ENCODE measurements at regions not wholly inside any gene's neighbourhood (a gene's known extent, or its start where the extent isn't known, plus 50 kb on each side); places are given as distances from the start of the nearest gene placed in this dataset.

- no peak overlapping the region for H3K4me3 ChIP-seq (replicated peaks in 1 of 2; ENCODE audit: low read depth in 2 of 2, low read length in 2 of 2)
- DNase-seq (ENCODE audit: low read depth in 2 of 2), result no peak
- no peak for TF ChIP-seq CTCF (IDR thresholded peaks at IDR 0.05; ENCODE audit: low read depth, low read length)
Measured at GRCh38 chr4:176864238-176864637, 71.5 kb upstream of the VEGFC start.

DNA sequence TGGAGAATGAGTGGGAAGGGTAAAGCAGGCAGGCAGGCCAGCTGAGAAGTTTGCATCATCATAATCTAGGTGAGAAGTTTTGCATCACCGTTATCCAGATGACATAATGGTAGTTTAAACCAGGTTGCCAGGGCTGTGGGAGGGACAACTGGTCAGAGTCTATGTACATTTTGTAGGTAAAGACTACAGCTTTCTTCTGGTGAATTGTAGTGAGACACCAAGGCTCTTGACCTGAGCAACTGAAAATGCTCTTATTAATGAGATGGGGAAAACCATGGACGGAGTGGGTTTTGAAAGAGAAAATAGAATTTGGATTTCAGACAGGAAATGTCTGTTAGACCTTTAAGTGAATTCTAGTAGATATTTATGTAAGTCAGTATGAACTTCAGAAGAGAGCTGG is 76.0 kb upstream of the VEGFC start:
- DNase-seq (ENCODE audit: low read depth in 2 of 2), result no peak
- no peak for TF ChIP-seq CTCF (IDR thresholded peaks at IDR 0.05; ENCODE audit: low read depth, low read length)
- H3K4me3 ChIP-seq (replicated peaks in 1 of 2; ENCODE audit: low read depth in 2 of 2, low read length in 2 of 2), result no peak overlapping the region

DNA sequence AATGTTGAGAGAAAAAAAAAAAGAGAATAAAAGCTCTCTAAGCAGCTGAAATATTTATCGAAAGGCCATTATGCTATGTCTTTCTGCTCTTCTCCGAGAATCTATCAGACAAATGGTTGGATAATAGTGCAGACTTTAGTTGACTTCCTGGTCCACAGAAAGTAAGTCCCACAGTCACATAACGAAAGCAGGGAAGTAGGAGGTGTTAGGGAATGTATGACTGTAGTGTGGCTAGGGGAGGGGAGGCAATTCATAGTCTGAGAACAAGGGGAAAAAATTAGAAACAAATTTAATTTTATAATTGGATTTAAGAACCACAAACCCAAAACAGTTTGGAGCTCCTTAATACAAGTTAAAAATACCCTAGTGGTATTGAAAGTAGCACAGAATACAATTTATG is 79.7 kb upstream of the VEGFC start:
- peak; percentile 13 to 16 for DNase-seq (ENCODE audit: low read depth in 2 of 2)
- H3K4me3 ChIP-seq (replicated peaks in 1 of 2; ENCODE audit: low read depth in 2 of 2, low read length in 2 of 2), result no peak overlapping the region
- TF ChIP-seq CTCF (IDR thresholded peaks at IDR 0.05; ENCODE audit: low read depth, low read length), result no peak

DNA sequence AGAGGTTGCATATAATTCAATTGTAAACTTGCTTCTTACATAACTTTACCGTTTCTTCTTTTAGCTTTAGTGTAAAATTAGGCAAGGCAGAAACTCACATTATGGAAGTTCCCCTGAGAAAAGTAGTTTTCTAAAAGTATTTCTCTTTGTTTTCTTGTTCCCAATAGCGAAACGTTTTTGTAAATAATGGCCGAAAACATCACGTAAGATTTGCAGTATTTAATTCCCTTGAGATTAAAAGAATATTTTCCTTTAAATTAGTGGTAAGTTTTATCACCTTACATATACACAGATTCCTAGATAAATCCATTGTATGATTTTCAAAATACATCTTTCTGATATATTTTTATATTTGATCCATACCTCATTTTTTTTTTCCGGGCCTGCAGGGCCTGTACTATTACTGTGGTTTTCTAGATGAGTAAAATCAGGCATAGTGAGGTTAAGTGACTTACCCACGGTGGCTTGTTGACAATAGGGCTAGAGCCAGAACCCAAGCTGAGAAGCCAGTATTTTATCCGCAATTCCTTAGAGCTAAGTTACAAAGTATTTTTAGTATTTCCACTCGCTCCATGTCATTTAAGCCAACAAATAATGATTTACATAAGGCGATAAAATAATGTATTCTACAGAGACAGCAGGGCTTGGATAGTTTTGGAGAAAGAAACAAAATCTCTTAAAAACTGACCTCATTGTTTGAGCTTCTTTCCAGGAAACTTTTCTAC is 82.2 kb upstream of the VEGFC start:
- no peak for DNase-seq (ENCODE audit: low read depth in 2 of 2)
- no peak for TF ChIP-seq CTCF (IDR thresholded peaks at IDR 0.05; ENCODE audit: low read depth, low read length)
- no peak overlapping the region for H3K4me3 ChIP-seq (replicated peaks in 1 of 2; ENCODE audit: low read depth in 2 of 2, low read length in 2 of 2)

DNA sequence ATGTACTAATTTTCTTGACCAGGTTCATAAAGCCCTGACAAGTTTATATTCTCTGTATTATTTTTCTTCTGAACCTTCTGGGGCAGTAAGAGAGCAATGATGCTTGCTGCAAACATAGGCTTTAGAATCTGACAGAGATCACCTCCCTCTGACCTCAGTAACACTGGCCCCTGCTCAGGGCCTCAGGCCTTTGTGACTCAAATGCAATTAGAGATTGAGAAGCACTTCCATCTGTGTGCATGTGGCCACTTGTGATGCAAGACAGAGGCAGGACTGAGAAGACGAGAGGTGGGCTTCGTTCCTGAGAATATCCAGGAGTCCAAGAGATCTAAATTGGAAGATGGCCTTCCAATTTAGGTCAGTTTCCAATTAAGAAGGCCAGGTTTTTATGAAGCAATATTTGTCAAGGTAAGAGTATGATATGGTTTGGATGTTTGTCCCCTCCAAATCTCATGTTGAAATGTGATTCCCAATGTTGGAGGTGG is 82.8 kb upstream of the VEGFC start:
- no peak for DNase-seq (ENCODE audit: low read depth in 2 of 2)
- no peak for TF ChIP-seq CTCF (IDR thresholded peaks at IDR 0.05; ENCODE audit: low read depth, low read length)
- H3K4me3 ChIP-seq (replicated peaks in 1 of 2; ENCODE audit: low read depth in 2 of 2, low read length in 2 of 2), result no peak overlapping the region

DNA sequence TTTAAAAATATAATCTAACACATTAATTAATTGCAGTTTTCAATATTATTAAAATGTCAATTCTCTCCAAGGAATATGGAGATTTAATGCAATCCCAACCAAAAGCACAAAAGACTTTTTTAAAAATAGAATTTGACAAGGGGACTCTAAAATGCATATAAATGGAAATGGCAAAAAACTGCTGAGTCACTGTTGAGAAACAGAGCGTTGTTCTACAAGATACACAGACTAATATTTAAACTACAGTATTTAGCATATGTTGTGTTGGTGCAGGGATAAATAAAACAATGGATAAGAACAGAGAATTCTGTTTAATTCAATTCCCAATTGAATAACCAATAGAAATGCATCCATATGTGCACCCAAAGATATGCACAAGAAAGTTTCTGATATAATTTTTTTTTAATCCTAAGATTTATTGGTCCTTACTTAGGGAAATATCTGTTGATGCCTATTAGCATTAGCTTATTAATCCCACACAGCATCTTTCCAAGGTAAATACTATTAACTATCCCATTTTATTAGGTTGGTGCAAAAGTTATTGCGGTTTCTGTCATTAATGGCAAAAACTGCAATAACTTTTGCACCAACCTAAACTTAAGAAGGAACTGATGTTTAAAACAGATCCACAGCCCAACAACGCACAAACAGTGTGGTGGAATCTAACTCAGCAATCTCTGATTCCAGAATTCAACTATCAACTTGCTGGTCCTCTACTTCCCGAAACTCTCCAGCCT is 86.8 kb upstream of the VEGFC start:
- no peak overlapping the region for H3K4me3 ChIP-seq (replicated peaks in 1 of 2; ENCODE audit: low read depth in 2 of 2, low read length in 2 of 2)
- no peak for TF ChIP-seq CTCF (IDR thresholded peaks at IDR 0.05; ENCODE audit: low read depth, low read length)
- DNase-seq (ENCODE audit: low read depth in 2 of 2), result peak; percentile 54 to 63
